HAP-1 (cell line): ENCODE measurements at regions not wholly inside any gene's neighbourhood (a gene's known extent, or its start where the extent isn't known, plus 50 kb on each side); places are given as distances from the start of the nearest gene placed in this dataset.

Experiments
- DNase-seq, 2 experiments: peaks; one replicate each; pipeline ENCODE4 v3.0.0-alpha.2; 2016 to 2020; ENCODE audit warnings: low spot score in 2 of 2
- H3K27me3 ChIP-seq: fragments of 250-450 bp; sonication (Bioruptor Pico); 2 replicates; pipeline ENCODE4 v1.5.1; 2020; ENCODE audit warnings: low read depth, mild to moderate bottlenecking, moderate library complexity
- H3K36me3 ChIP-seq: fragments of 250-450 bp; sonication (Bioruptor Pico); replicated peaks from 2 replicates; pipeline ENCODE4 v1.5.1; 2020; ENCODE audit warnings: mild to moderate bottlenecking
- H3K4me1 ChIP-seq: fragments of 250-450 bp; sonication (Bioruptor Pico); 2 replicates; pipeline ENCODE4 v1.5.1; 2020; ENCODE audit warnings: mild to moderate bottlenecking
- H3K4me3 ChIP-seq: fragments of 250-450 bp; sonication (Bioruptor Pico); 2 replicates; pipeline ENCODE4 v1.5.1; 2020; ENCODE audit warnings: mild to moderate bottlenecking, moderate library complexity
- H3K9me3 ChIP-seq: fragments of 250-450 bp; sonication (Bioruptor Pico); 2 replicates; pipeline ENCODE4 v1.5.1; 2020; ENCODE audit warnings: mild to moderate bottlenecking, moderate library complexity
- in situ Hi-C: fragments of 300-500 bp; cut with MboI; formaldehyde crosslinking; loops from 3 replicates; pipeline ENCODE4 v1.14.3; 2020; ENCODE audit warnings: low sequenced_read_pairs, inconsistent platforms, mixed read lengths

DNA sequence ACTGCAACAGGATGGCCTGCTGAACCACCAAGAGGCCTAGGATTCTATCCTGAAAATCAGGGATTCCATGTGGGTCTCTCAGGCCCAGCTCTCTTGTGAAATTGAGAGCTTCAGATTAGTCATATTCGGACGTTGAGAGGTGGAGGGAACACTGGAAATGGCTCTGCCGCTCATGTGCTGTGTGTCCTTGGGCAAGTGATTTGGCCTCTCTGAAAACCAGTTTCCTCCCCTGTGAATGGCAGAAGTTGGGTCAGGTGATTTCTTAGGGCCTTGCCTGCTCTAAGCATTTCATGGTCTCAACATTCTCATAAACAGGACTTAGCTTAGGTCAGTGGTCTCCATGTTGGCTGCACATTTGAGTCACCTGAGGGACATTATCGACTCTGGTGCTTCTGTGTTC, 470.1 kb downstream of the PREX1 start:
- H3K4me3 ChIP-seq: no peak overlapping the region
- in situ Hi-C loops: no loop called here
- no peaks in the 10 kb centered on the region for H3K36me3 ChIP-seq
- H3K9me3 ChIP-seq: no peaks in the 10 kb centered on the region; the same call in 1 of the 2 replicates
- H3K4me1 ChIP-seq: no peaks in the 10 kb centered on the region
- DNase-seq: no peak
- no peaks in the 10 kb centered on the region for H3K27me3 ChIP-seq

DNA sequence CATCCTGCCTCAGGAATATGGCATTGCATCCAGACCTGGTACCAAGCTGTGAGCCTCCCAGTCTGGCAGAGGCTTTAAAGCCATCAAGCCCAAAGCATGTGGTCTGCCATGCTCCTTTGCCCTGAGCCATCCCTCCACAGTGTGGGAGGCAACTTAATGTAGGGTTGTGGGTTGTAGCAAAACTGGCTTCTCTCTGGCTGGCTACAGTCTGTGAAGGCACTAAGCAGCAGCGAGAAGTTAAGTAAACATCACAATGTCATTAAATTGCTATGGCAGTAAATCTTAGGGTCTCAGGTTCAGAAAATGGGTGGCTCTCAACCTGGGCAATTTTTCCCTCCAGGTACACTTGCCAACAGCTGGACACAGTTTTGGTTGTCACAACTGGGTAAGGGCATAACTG, 472.9 kb downstream of the PREX1 start:
- Histone ChIP-seq H3K36me3 (no peaks in the 10 kb centered on the region), H3K4me1 (peaks cover 3% of the 10 kb centered on the region; the same call in 1 of the 2 replicates), H3K27me3 (no peaks in the 10 kb centered on the region), H3K4me3 (no peak overlapping the region), H3K9me3 (no peaks in the 10 kb centered on the region; the same call in 1 of the 2 replicates)
- DNase-seq: no peak
- in situ Hi-C loops: no loop called here

DNA sequence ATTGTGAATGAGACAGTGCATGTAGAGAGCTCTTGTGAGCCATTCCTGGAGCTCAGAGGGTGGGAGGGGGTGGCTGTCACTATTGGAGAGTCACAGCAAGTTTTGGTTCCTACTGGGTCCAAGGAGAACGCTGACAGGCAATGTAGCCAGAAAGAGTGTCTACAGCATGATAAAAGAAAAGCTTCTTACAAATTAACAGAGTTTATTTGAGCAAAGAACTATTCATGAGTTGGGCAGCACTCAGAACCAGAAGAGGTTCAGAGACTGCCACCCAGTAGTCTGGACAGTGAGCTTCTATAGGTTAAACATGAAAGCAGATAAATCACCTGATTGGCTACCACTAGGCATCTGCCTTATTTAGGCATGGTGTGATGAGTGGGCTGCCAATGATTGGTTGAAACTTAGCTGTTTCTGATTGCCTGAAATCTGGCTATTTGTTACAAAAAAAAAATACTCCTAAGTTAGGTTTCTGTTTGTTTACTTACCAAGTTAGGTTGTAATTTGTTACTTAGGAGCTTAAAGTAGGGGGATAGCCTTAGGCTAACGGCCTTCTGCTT, 473.4 kb downstream of the PREX1 start:
- Histone ChIP-seq H3K36me3 (no peaks in the 10 kb centered on the region), H3K9me3 (no peaks in the 10 kb centered on the region; the same call in 1 of the 2 replicates), H3K4me1 (peaks cover 8% of the 10 kb centered on the region; the same call in 1 of the 2 replicates), H3K4me3 (no peak overlapping the region), H3K27me3 (no peaks in the 10 kb centered on the region)
- in situ Hi-C loops: no loop called here
- no peak for DNase-seq

DNA sequence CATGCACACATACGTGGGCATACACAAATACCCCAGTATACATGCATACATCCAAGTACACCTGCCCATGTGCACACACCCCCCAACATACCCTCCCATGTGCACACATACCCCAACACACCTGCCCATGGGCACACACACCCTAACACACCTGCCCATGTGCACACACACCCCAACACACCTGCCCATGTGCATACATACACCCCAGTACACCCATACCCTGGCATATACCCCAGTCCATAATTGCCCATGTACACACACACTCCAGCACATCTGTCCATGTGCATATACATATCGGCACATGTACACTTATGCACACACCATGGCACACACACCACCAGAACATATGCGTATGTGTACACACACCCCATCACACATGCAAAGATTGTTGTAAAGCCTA, 475.2 kb downstream of the PREX1 start:
- no peaks in the 10 kb centered on the region for H3K27me3 ChIP-seq
- DNase-seq: no peak
- H3K36me3 ChIP-seq: no peaks in the 10 kb centered on the region
- H3K9me3 ChIP-seq: no peaks in the 10 kb centered on the region; the same call in 1 of the 2 replicates
- peaks cover 15% of the 10 kb centered on the region for H3K4me1 ChIP-seq
- no peak overlapping the region for H3K4me3 ChIP-seq
- in situ Hi-C loops: no loop called here

DNA sequence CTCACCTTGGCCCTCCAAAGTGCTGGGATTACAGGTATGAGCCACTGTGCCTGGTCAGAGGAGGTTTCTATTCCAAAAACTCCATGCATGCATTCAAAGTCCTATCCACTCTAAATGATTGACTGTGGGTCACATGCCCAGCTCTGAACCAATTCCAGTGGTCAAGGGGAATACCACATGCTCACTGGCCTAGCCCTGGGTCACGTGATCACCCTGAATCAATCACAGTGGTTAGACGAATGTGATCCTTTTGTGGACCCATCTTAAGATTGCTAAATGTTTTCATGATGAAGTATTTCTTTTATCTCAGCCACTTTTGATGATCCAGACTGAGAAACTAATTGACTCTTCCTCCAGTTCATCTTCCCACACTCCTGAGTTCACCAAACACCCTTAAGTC, 475.8 kb downstream of the PREX1 start:
- peaks cover 15% of the 10 kb centered on the region for H3K4me1 ChIP-seq
- H3K9me3 ChIP-seq: no peaks in the 10 kb centered on the region; the same call in 1 of the 2 replicates
- H3K27me3 ChIP-seq: no peaks in the 10 kb centered on the region
- no peaks in the 10 kb centered on the region for H3K36me3 ChIP-seq
- no peak for DNase-seq
- no peak overlapping the region for H3K4me3 ChIP-seq
- in situ Hi-C loops: no loop called here

DNA sequence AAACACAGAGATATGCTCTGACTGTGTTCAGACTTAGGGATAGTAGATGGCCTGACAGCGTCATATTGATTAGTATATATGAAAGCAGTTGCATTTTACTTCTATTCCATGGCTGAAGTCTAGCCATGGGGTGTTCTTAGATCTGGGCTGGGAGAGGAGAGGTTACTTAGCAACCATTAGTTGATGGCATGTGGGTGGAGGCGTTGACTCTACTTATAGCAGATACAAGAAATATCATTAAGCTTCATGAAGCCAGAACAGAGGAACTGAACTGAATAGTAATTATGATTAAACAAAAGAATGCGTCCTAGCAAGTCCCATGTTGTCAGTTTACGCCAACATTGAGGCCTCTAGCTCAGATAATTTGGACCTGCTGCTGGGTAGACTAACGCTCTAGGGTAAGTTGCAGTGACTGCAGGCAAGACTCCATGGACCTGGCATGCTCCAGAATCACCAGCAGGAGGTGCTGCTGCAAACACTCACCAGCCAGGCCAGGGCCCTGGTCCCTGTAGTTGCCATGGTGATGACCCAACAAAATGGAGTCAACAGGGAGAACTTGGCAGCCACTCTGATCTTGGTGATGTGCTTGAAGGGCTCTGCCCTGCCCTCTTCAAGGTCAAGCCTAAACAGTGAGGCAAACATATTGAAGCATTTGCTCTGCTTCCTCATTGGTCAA, 477.3 kb downstream of the PREX1 start:
- H3K36me3 ChIP-seq: no peaks in the 10 kb centered on the region
- H3K4me3 ChIP-seq: no peak overlapping the region
- no peaks in the 10 kb centered on the region for H3K27me3 ChIP-seq
- H3K9me3 ChIP-seq: no peaks in the 10 kb centered on the region; the same call in 1 of the 2 replicates
- in situ Hi-C loops: no loop called here
- peak in 1 of 2 experiments; percentile 54 for DNase-seq
- H3K4me1 ChIP-seq: peaks cover 15% of the 10 kb centered on the region

DNA sequence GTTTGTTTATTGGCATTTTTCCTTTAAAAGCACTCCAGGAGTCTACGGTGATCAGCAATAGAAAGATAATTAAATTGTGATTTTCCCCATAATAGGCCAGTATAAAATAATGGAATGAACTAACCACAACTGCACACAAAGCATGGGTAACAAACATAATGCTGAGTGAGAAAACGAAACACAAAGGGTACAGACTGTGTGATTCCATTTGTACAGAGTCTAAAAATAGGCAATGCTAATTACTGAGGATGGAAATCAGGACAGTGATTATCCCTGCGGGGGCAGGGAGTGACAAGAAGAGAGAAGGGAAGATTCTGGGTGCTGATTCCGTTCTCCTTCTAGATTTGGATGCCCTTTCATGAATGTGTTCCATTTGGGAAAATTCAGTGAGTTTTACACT, 478.1 kb downstream of the PREX1 start:
- peaks cover 15% of the 10 kb centered on the region for H3K4me1 ChIP-seq
- DNase-seq: peak in 1 of 2 experiments; percentile 51
- H3K9me3 ChIP-seq: no peaks in the 10 kb centered on the region; the same call in 1 of the 2 replicates
- H3K36me3 ChIP-seq: no peaks in the 10 kb centered on the region
- in situ Hi-C loops: no loop called here
- H3K4me3 ChIP-seq: no peak overlapping the region
- no peaks in the 10 kb centered on the region for H3K27me3 ChIP-seq

DNA sequence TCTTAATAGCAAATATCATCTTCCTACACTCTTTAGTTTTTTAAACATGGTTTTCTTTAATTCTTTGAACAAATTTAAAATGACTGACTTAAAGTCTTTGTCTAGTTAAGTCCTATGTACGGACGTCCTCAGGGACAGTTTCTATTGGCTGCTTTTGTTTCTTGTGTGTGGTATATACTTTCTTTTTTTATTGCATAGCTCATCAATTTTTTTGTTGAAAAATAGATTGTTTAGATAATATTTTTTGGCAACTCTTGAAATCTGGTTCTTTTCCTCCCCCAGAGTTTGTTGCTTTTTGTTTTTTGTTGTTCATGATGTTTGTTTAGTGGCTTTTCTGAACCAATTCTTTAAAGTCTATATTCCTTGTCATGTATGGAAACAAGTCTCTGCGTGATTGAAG, 479.8 kb downstream of the PREX1 start:
- DNase-seq: no peak
- in situ Hi-C loops: no loop called here
- no peaks in the 10 kb centered on the region for H3K36me3 ChIP-seq

DNA sequence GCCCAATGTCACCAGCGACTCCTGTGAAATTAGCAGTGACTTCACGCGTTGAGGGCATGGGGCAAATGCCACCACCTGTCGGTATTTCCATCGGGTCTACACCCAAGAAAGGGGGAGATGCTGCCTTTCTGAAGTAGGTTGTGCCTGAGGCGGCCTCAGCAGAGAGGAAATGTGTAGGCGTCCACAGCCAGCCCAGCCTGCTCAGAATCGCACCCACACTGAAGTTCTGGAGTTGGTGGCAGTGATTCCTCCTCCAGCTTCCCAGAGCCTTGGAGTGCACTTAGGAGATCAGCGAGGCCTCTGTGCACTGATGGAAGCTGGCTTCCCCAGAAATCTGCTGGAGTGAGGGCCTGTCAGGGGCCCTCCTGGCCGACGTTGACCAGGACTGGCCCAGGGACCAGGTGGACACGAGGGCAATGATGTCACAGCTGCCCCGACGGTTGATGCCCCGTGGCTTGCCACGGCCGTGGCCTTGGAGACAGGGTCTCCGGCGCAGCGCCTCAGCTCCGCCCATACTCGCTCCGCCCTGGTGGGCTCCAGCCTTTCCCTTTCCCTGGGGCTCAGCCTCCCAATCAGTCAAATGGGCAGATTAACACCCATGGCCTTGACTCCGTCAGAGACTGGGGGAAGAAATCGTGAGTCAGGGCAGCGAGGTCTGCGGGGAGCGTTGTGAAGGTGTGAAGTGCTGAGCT, 484.8 kb downstream of the PREX1 start:
- H3K27me3 ChIP-seq: peaks cover 4% of the 10 kb centered on the region; the same call in 1 of the 2 replicates
- H3K4me1 ChIP-seq: no peaks in the 10 kb centered on the region
- DNase-seq: no peak
- no peak overlapping the region for H3K4me3 ChIP-seq
- in situ Hi-C loops: no loop called here
- H3K9me3 ChIP-seq: no peaks in the 10 kb centered on the region
- no peaks in the 10 kb centered on the region for H3K36me3 ChIP-seq

More for the DNA sequence above, 479.8 kb downstream of the PREX1 start:
- Histone ChIP-seq H3K27me3 (no peaks in the 10 kb centered on the region), H3K4me1 (peaks cover 15% of the 10 kb centered on the region), H3K9me3 (no peaks in the 10 kb centered on the region), H3K4me3 (no peak overlapping the region)

DNA sequence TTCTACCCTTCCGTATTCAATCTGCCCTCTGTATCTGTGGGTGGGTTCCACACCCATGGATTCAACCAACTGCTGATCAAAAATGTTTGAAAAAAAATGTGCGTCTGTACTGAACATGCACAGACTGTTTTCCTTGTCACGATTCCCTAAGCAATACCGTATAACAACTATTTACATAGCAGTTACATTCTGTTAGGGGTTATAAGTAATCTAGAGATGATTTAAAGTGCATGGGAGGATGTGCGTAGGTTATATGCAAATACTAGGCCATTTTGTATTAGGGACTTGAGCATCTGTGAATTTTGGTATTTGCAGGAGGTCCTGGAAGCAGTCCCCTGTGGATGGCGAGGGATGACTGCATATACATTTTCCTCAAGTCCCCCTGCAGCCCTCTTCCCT, 486.9 kb downstream of the PREX1 start:
- H3K9me3 ChIP-seq: no peaks in the 10 kb centered on the region
- peaks cover 4% of the 10 kb centered on the region; the same call in 1 of the 2 replicates for H3K27me3 ChIP-seq
- H3K36me3 ChIP-seq: no peaks in the 10 kb centered on the region
- in situ Hi-C loops: no loop called here
- DNase-seq: no peak
- H3K4me1 ChIP-seq: no peaks in the 10 kb centered on the region
- H3K4me3 ChIP-seq: no peak overlapping the region

DNA sequence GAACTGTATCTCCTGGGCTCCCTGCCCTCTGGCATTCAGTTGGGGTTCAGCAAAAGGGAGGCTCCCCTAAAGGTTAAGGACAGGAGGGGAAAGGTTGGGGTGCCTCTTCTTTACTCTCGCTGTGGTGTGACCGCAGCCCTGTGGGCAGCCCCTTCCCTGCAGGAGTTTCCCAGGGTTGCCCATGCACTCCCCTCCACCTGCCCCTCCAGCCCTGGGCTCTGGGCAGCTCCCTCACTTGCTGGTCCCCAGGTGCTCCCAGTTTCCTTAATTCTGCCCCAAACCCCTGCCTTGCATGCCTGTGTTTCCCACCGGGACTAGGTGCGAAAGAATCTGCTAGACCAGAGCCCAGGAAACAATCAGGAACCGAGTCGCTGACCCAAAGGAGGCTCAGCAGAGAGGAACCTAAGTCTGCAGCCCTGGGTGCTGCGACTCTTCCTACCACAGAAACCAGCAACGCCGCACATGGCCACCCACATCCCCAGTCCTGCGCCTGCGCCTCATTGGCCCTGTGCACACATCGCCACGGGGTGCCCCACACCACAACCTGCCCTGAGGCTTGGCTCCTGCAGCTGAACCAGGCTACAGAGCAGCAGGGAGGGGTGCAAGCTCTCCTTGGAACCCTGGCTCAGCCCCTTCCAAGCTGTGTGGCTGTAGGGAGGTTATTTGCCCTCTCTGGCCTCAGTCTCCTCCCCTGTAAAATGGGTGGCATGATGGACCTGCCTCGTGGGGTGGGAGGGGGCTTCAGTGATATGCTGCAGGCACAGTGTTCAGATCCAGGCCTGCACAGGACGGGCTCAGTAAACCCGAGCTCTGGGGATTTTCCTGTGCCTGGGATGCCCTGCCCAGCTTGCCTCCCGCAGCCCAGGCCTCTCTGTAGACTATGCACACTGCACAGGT, 487.6 kb downstream of the PREX1 start:
- no peak for DNase-seq
- Histone ChIP-seq H3K4me1 (peaks cover 3% of the 10 kb centered on the region), H3K4me3 (no peak overlapping the region), H3K9me3 (no peaks in the 10 kb centered on the region), H3K27me3 (peaks cover 4% of the 10 kb centered on the region; the same call in 1 of the 2 replicates), H3K36me3 (no peaks in the 10 kb centered on the region)
- in situ Hi-C loops: no loop called here

DNA sequence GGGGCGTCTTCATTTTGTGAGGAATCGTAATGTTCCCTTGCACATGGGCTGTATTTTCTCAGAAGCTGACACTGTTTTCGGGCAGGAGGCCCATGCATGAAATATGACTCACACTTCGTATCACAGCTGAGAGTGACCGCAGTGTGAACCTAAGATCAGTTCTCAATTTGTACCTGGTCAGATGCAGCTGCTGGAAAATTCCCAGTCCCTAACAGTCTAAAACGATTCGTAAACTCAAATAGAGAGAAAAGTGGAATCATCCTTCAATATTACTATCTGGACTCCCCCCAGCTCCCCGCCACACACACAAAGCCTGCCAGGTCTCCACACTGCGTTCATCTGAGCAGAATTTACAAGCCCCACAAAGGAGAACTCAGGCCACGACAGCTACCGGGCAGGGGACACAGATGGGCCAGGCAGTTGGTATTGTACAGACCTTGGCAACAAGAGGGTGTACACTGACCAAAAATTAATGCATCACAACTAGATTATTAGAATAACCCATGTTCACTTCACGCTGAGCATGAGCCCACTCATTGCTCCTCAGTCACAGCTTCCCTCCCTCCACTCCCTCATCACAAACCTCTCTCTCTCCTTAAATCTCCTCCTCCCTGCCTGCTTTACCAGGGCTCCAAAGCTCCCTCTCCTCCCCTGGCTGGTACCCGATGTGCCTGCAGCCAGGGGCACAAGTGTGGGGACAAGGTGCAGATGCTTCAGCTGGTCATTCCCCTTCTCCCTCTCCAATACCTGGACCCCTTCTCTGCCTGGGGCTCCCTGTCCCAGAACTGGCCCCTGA, 488.4 kb downstream of the PREX1 start:
- in situ Hi-C loops: no loop called here
- Histone ChIP-seq H3K4me1 (peaks cover 9% of the 10 kb centered on the region), H3K4me3 (no peak overlapping the region), H3K36me3 (no peaks in the 10 kb centered on the region), H3K27me3 (peaks cover 4% of the 10 kb centered on the region; the same call in 1 of the 2 replicates), H3K9me3 (no peaks in the 10 kb centered on the region)
- no peak for DNase-seq

DNA sequence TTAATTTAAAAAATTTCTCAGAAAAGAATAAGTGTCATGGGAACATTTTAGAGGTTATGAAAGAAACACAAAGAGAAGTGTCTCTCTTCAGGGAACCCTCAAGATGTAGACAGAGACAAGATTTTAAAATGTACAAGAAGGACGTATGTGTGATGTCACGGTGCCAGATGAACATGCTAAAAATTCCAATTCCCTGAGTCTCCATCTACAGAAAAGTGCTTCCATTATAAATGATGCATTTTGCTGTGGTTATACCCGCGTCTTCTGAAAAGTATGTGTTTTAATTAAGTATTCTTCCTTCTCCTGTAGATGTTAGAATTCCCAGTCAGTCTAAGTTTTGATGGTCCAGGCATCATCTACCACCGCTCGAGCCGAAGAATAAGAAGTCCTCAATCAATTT, 489.1 kb downstream of the PREX1 start:
- Histone ChIP-seq H3K9me3 (no peaks in the 10 kb centered on the region), H3K4me3 (no peak overlapping the region), H3K36me3 (no peaks in the 10 kb centered on the region), H3K4me1 (peaks cover 9% of the 10 kb centered on the region), H3K27me3 (peaks cover 4% of the 10 kb centered on the region; the same call in 1 of the 2 replicates)
- DNase-seq: no peak
- in situ Hi-C loops: no loop called here
